ENCODE measurements at regions not wholly inside any gene's neighbourhood (a gene's known extent, or its start where the extent isn't known, plus 50 kb on each side); places are given as distances from the start of the nearest gene placed in this dataset.

- Histone ChIP-seq H3K27me3 (replicated peaks; ENCODE audit: insufficient read depth) (no peaks in the 10 kb centered on the region), H3K4me3 (no peak overlapping the region), H3K27ac (no peak overlapping the region), H3K9me3 (no peaks in the 10 kb centered on the region), H3K4me1 (ENCODE audit: control insufficient read depth in 1 of 2, low read depth in 2 of 2) (no peaks in the 10 kb centered on the region), H3K36me3 (no peaks in the 10 kb centered on the region)
- no peak for TF ChIP-seq CTCF (IDR thresholded peaks at IDR 0.05)
- DNase-seq (ENCODE audit: low spot score), result no peak
- no peak for ATAC-seq (ENCODE audit: insufficient number of reproducible peaks, low FRiP score, low read depth)
These were observed 504.2 kb downstream of the SOX6 start for GRCh38 chr11:15852179-15852578.

GRCh38 chr11:15854245-15854644 lies 502.1 kb downstream of the SOX6 start:
- H3K27me3 ChIP-seq (replicated peaks; ENCODE audit: insufficient read depth), result no peaks in the 10 kb centered on the region
- no peak for ATAC-seq (ENCODE audit: insufficient number of reproducible peaks, low FRiP score, low read depth)
- H3K4me1 ChIP-seq (ENCODE audit: control insufficient read depth in 1 of 2, low read depth in 2 of 2), result no peaks in the 10 kb centered on the region
- no peaks in the 10 kb centered on the region for H3K36me3 ChIP-seq
- DNase-seq (ENCODE audit: low spot score), result no peak
- no peaks in the 10 kb centered on the region for H3K9me3 ChIP-seq
- no peak overlapping the region for H3K4me3 ChIP-seq
- TF ChIP-seq CTCF (IDR thresholded peaks at IDR 0.05), result no peak
- no peak overlapping the region for H3K27ac ChIP-seq

GRCh38 chr11:15858881-15859280 lies 497.5 kb downstream of the SOX6 start:
- DNase-seq (ENCODE audit: low spot score) (no peak), ATAC-seq (ENCODE audit: insufficient number of reproducible peaks, low FRiP score, low read depth) (no peak)
- no peaks in the 10 kb centered on the region for H3K36me3 ChIP-seq
- no peak overlapping the region for H3K4me3 ChIP-seq
- no peaks in the 10 kb centered on the region for H3K4me1 ChIP-seq (ENCODE audit: control insufficient read depth in 1 of 2, low read depth in 2 of 2)
- no peak for TF ChIP-seq CTCF (IDR thresholded peaks at IDR 0.05)
- no peaks in the 10 kb centered on the region for H3K9me3 ChIP-seq
- no peak overlapping the region for H3K27ac ChIP-seq
- H3K27me3 ChIP-seq (replicated peaks; ENCODE audit: insufficient read depth), result no peaks in the 10 kb centered on the region

- no peaks in the 10 kb centered on the region for H3K9me3 ChIP-seq
- DNase-seq (ENCODE audit: low spot score) (no peak), ATAC-seq (ENCODE audit: insufficient number of reproducible peaks, low FRiP score, low read depth) (no peak)
- no peaks in the 10 kb centered on the region for H3K36me3 ChIP-seq
- no peak overlapping the region for H3K27ac ChIP-seq
- no peaks in the 10 kb centered on the region for H3K4me1 ChIP-seq (ENCODE audit: control insufficient read depth in 1 of 2, low read depth in 2 of 2)
- no peak for TF ChIP-seq CTCF (IDR thresholded peaks at IDR 0.05)
- no peaks in the 10 kb centered on the region for H3K27me3 ChIP-seq (replicated peaks; ENCODE audit: insufficient read depth)
- no peak overlapping the region for H3K4me3 ChIP-seq
These were observed 496.9 kb downstream of the SOX6 start for GRCh38 chr11:15859411-15859810.

GRCh38 chr11:15861256-15861655 lies 495.1 kb downstream of the SOX6 start:
- Histone ChIP-seq H3K9me3 (no peaks in the 10 kb centered on the region), H3K4me3 (no peak overlapping the region), H3K4me1 (ENCODE audit: control insufficient read depth in 1 of 2, low read depth in 2 of 2) (no peaks in the 10 kb centered on the region), H3K27me3 (replicated peaks; ENCODE audit: insufficient read depth) (no peaks in the 10 kb centered on the region), H3K36me3 (no peaks in the 10 kb centered on the region), H3K27ac (no peak overlapping the region)
- DNase-seq (ENCODE audit: low spot score) (no peak), ATAC-seq (ENCODE audit: insufficient number of reproducible peaks, low FRiP score, low read depth) (no peak)
- TF ChIP-seq CTCF (IDR thresholded peaks at IDR 0.05), result no peak

Measured in thoracic aorta (tissue), 2 donors.